ENCODE measurements at regions not wholly inside any gene's neighbourhood (a gene's known extent, or its start where the extent isn't known, plus 50 kb on each side); places are given as distances from the start of the nearest gene placed in this dataset.

DNA sequence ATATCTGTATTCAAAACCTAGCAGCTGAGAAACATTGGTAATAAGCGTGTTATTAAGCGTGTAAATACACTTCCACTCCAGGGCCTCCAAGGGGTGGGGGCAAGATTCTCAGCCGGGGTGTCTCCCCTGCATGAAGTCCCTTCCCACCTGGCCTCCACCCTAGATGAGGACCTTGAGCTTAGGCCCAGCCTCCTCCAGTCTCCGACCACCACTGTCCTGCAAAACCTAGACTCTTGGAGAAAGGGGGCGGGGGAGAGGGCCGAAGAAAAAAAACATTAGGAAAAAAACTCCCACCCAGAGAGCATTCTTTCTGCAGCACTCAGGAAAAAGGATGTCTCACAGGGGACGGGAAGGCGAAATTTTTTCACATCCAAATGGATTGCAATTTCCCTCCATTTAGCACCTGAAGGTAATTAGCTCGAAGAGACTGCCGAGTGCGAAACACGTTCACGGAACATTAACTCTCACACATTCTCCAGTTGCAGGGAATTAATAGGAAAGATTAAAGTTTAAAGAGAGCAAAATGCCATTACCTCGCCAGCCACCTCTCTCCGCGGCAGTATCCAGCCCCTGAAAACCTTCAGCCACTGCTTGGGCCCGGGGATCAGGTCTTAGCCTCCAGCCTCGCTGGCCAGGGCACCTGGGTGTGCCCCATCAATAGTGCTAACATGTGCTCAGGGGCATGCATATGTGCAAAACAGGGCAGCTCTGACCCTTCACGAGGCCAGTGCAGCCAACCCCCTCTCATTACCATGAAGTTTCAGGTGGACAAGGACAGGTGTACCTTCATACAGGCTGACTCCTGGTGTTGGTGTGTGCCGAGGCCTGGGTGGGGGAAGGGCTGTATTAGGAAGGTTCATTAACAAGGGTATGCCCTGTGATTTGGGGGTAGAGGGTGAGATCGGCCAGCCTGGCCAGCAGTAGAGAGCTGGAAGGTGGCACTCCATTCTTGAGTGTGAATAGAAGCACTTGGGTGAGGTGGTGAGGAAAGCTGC lies 77.2 kb downstream of the HIF1AN start:
- Histone ChIP-seq H3K4me1 (ENCODE audit: control insufficient read depth, insufficient read depth, low read length) (no peaks in the 10 kb centered on the region), H3K4me3 (ENCODE audit: low read length) (no peak overlapping the region), H3K9ac (ENCODE audit: extremely low read depth, low read length, poor library complexity, severe bottlenecking) (no peak overlapping the region), H3K9me3 (ENCODE audit: control insufficient read depth, low read length) (no peaks in the 10 kb centered on the region), H3K36me3 (ENCODE audit: control insufficient read depth, insufficient read depth, low read length) (no peaks in the 10 kb centered on the region), H3K27ac (ENCODE audit: low read depth, low read length) (no peak overlapping the region), H3K27me3 (ENCODE audit: control insufficient read depth, insufficient read depth, low read length, poor library complexity, severe bottlenecking) (peaks cover 40% of the 10 kb centered on the region)
- no peak overlapping the region for H3K4me3 Mint-ChIP-seq
- peaks cover 6% of the 10 kb centered on the region for H3K4me1 Mint-ChIP-seq
- DNase-seq: no peak
- H3K27ac Mint-ChIP-seq: no peak overlapping the region
- H3K27me3 Mint-ChIP-seq (ENCODE audit: insufficient read depth): peaks cover 79% of the 10 kb centered on the region
- no peaks in the 10 kb centered on the region for H3K36me3 Mint-ChIP-seq (ENCODE audit: low read depth)
- WGBS, 2 experiments (ENCODE audit: insufficient coverage in 1 of 2, insufficient read length in 1 of 2): 83 to 91% methylated on average over 9 to 21 of the region's 21 CpGs
- TF ChIP-seq, protein P1, sequence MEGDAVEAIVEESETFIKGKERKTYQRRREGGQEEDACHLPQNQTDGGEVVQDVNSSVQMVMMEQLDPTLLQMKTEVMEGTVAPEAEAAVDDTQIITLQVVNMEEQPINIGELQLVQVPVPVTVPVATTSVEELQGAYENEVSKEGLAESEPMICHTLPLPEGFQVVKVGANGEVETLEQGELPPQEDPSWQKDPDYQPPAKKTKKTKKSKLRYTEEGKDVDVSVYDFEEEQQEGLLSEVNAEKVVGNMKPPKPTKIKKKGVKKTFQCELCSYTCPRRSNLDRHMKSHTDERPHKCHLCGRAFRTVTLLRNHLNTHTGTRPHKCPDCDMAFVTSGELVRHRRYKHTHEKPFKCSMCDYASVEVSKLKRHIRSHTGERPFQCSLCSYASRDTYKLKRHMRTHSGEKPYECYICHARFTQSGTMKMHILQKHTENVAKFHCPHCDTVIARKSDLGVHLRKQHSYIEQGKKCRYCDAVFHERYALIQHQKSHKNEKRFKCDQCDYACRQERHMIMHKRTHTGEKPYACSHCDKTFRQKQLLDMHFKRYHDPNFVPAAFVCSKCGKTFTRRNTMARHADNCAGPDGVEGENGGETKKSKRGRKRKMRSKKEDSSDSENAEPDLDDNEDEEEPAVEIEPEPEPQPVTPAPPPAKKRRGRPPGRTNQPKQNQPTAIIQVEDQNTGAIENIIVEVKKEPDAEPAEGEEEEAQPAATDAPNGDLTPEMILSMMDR (conservative IDR thresholded peaks at IDR 0.05): no peak
- H3K9me3 Mint-ChIP-seq: no peaks in the 10 kb centered on the region

DNA sequence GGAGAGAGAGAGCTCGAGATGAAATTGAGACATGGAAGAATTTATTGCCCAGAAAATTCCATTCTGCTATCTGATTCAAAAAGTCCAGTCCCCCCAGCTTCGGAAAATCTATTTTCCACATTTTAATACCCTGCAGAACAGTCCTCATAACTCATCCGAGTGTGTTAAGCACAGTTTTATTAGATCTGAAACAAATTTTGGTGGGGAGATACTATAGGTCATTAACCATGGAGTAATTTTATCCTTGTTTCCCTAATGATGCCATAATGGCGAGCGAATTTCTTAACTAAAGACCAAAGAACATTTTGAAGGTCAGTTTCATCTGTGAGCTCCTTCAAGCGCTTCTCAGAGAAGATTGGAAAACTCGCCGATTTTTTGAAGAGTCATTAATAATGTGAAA lies 78.1 kb downstream of the HIF1AN start:
- Mint-ChIP-seq H3K27me3 (ENCODE audit: insufficient read depth) (peaks cover 79% of the 10 kb centered on the region), H3K4me1 (peaks cover 6% of the 10 kb centered on the region), H3K4me3 (no peak overlapping the region), H3K27ac (no peak overlapping the region), H3K36me3 (ENCODE audit: low read depth) (no peaks in the 10 kb centered on the region), H3K9me3 (no peaks in the 10 kb centered on the region)
- no peaks in the 10 kb centered on the region for H3K4me1 ChIP-seq (ENCODE audit: control insufficient read depth, insufficient read depth, low read length)
- peaks cover 40% of the 10 kb centered on the region for H3K27me3 ChIP-seq (ENCODE audit: control insufficient read depth, insufficient read depth, low read length, poor library complexity, severe bottlenecking)
- TF ChIP-seq, protein P1 (conservative IDR thresholded peaks at IDR 0.05): no peak
- no peak overlapping the region for H3K27ac ChIP-seq (ENCODE audit: low read depth, low read length)
- 88 to 93% methylated on average over 7 to 8 of the region's 8 CpGs for WGBS, 2 experiments (ENCODE audit: insufficient coverage in 1 of 2, insufficient read length in 1 of 2)
- no peak overlapping the region for H3K9ac ChIP-seq (ENCODE audit: extremely low read depth, low read length, poor library complexity, severe bottlenecking)
- no peak for DNase-seq
- no peaks in the 10 kb centered on the region for H3K36me3 ChIP-seq (ENCODE audit: control insufficient read depth, insufficient read depth, low read length)
- H3K4me3 ChIP-seq (ENCODE audit: low read length): no peak overlapping the region
- no peaks in the 10 kb centered on the region for H3K9me3 ChIP-seq (ENCODE audit: control insufficient read depth, low read length)

DNA sequence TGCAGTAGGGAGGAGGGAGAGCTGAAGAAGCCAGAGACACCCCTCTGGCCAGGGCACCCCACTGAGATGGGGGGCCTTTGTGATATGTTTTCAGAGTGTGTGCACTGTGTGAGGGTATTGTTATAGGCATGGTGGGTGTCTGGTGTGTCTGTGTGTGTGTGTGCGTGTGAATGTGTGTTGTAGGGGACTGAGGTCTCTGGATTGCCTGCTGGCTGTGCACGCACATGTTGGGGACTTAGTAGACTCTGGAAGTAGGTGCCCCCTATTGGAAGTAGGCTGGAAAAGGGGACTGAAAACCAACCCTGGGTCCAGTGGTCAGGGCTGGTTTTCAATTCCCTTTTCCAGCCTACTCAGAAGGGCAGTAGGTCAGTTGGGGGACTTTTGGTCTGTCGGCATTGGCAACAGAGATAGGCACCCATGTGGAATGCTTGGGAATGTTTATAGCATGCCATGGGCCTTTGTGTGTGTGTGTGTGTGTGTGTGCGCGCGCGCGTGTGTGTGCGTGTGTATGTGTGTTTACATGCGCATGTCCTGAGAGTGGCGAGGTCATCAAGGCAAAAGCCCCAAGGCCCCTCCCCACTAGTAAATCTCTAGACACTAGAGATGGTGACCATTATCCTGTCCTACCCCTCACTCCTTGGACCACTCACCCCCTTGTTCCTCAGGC lies 78.8 kb downstream of the HIF1AN start:
- TF ChIP-seq, protein P1 (conservative IDR thresholded peaks at IDR 0.05): peak; percentile 49
- H3K27me3 ChIP-seq (ENCODE audit: control insufficient read depth, insufficient read depth, low read length, poor library complexity, severe bottlenecking): peaks cover 40% of the 10 kb centered on the region
- H3K9me3 ChIP-seq (ENCODE audit: control insufficient read depth, low read length): no peaks in the 10 kb centered on the region
- no peak overlapping the region for H3K9ac ChIP-seq (ENCODE audit: extremely low read depth, low read length, poor library complexity, severe bottlenecking)
- Mint-ChIP-seq H3K27me3 (ENCODE audit: insufficient read depth) (peaks cover 80% of the 10 kb centered on the region), H3K36me3 (ENCODE audit: low read depth) (no peaks in the 10 kb centered on the region), H3K4me1 (peaks cover 6% of the 10 kb centered on the region), H3K4me3 (no peak overlapping the region), H3K9me3 (no peaks in the 10 kb centered on the region), H3K27ac (no peak overlapping the region)
- no peaks in the 10 kb centered on the region for H3K4me1 ChIP-seq (ENCODE audit: control insufficient read depth, insufficient read depth, low read length)
- peak; percentile 55 for DNase-seq
- no peak overlapping the region for H3K27ac ChIP-seq (ENCODE audit: low read depth, low read length)
- H3K36me3 ChIP-seq (ENCODE audit: control insufficient read depth, insufficient read depth, low read length): no peaks in the 10 kb centered on the region
- no peak overlapping the region for H3K4me3 ChIP-seq (ENCODE audit: low read length)
- 81 to 100% methylated on average over 1 to 10 of the region's 11 CpGs for WGBS, 2 experiments (ENCODE audit: insufficient coverage in 1 of 2, insufficient read length in 1 of 2)

Data from endodermal cell (in vitro differentiated cells).